HCT116 (cell line): ENCODE measurements at regions not wholly inside any gene's neighbourhood (a gene's known extent, or its start where the extent isn't known, plus 50 kb on each side); places are given as distances from the start of the nearest gene placed in this dataset.

Experiments used
- CTCF ChIP-seq, 3 experiments: fragments of 200-600 bp in 1 of 3; sonication (generic) in 1 of 3; IDR thresholded peaks in 2 of 3; conservative IDR thresholded peaks in 1 of 3; 2 replicates each; pipeline ENCODE4 v1.5.1; 2012 to 2017; ENCODE audit warnings: low read depth in 2 of 3, low read length in 2 of 3, antibody characterized with exemption in 1 of 3, borderline replicate concordance in 1 of 3, control low read depth in 1 of 3, mild to moderate bottlenecking in 1 of 3, mixed read lengths in 1 of 3, mixed run types in 1 of 3, moderate library complexity in 1 of 3; ENCODE audit not compliant: insufficient read depth in 1 of 3
- EGR1 ChIP-seq: IDR thresholded peaks from 2 replicates; pipeline ENCODE4 v1.6.1; 2012; ENCODE audit warnings: low read depth
- SP1 ChIP-seq: IDR thresholded peaks from 2 replicates; pipeline ENCODE4 v1.6.1; 2012; ENCODE audit warnings: low read depth

GRCh38 chr18:56333839-56334238 is 304.6 kb downstream of the TXNL1 start:
- no peak for TF ChIP-seq EGR1
- TF ChIP-seq CTCF (IDR thresholded peaks at IDR 0.05 in 2 of 3, conservative IDR thresholded peaks at IDR 0.05 in 1 of 3; ENCODE audit: borderline replicate concordance in 1 of 3, insufficient read depth in 1 of 3, low read depth in 2 of 3, low read length in 2 of 3) = no peak
- TF ChIP-seq SP1 = no peak
